ENCODE measurements at regions not wholly inside any gene's neighbourhood (a gene's known extent, or its start where the extent isn't known, plus 50 kb on each side); places are given as distances from the start of the nearest gene placed in this dataset.

DNA sequence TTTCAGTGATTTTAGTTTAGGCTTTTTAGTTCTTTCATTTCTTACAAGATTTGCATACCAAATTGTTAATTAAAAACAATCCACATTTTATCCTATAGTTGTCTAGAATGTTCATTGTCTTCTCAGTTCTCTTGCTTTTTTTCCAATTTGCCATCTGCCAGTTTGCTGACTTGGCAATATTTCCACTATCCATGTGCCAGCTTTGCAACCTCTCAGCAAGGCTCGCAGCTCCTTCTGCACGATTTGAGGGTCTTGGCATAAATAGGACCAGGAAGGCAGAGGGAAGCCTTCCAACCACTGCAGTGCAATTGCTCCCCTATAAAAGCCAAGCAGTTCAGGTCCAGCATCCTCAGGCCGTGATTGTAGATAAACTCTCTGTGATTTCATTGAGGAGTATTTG lies 306.8 kb upstream of the FMN2 start:
- no peaks in the 10 kb centered on the region for H3K27me3 Mint-ChIP-seq
- peaks cover 0 to 11% (median 3%) of the 10 kb centered on the region in 7 donors for H3K9me3 Mint-ChIP-seq
- peak overlapping the region in 1 of 8 donors; percentile 7 for H3K4me3 Mint-ChIP-seq
- H3K27ac Mint-ChIP-seq, result no peak overlapping the region
- no peaks in the 10 kb centered on the region for H3K4me1 Mint-ChIP-seq
- no peak for ATAC-seq (ENCODE audit: low read depth in 2 of 2)
- no peak for DNase-seq
- no peaks in the 10 kb centered on the region for H3K36me3 Mint-ChIP-seq

- Mint-ChIP-seq H3K4me3 (no peak overlapping the region), H3K27ac (no peak overlapping the region), H3K4me1 (no peaks in the 10 kb centered on the region), H3K9me3 (peaks cover 2 to 15% (median 5%) of the 10 kb centered on the region in 7 donors), H3K27me3 (no peaks in the 10 kb centered on the region), H3K36me3 (no peaks in the 10 kb centered on the region)
- ATAC-seq (ENCODE audit: low read depth in 2 of 2) (no peak), DNase-seq (no peak)
Observed at GRCh38 chr1:239785576-239785975, 306.1 kb upstream of the FMN2 start.

DNA sequence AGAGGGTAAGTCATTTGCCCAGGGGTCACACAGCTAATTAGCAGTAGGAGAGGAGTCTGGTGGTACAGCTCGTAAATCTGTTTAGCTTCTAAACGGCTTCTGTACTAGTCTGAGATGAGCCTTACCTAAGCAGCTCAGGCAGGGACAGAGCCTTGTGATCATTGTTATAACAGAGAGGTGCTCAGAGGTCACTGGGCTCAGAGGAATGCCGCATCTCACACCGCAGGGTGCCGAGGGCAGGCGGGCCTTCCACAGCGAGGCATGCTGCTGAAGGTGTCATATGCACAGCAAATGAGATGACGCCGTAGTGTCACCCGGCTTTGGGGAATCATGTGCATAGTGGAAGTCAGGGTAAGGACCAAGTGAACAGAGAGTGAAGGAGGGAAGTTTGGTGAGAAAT lies 305.2 kb upstream of the FMN2 start:
- H3K4me1 Mint-ChIP-seq, result no peaks in the 10 kb centered on the region
- H3K27me3 Mint-ChIP-seq, result no peaks in the 10 kb centered on the region
- peaks cover 2 to 15% (median 5%) of the 10 kb centered on the region in 7 donors for H3K9me3 Mint-ChIP-seq
- DNase-seq (no peak), ATAC-seq (ENCODE audit: low read depth in 2 of 2) (no peak)
- no peak overlapping the region for H3K27ac Mint-ChIP-seq
- H3K36me3 Mint-ChIP-seq, result no peaks in the 10 kb centered on the region
- no peak overlapping the region for H3K4me3 Mint-ChIP-seq

DNA sequence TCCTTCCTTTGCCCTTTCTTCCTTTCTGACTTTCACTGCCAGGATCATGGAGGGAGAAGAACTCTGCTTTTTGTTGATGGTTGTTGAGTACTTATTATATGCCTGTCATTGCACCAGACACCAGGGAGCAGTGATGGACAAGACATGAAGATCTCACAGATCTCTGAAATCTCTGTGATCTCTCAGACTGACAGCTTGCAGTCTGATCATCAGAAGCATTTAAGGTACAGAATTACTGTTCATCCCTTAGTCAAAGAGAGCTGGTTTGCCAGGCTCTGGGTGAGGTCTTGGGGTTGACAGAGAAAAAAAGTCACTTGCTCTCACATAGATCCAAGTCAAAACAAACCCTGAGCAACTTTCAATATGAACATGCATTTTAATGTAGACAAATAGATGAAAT lies 299.5 kb upstream of the FMN2 start:
- Mint-ChIP-seq H3K27ac (no peak overlapping the region), H3K4me3 (no peak overlapping the region), H3K9me3 (peaks cover 0 to 11% (median 5%) of the 10 kb centered on the region in 7 donors), H3K4me1 (no peaks in the 10 kb centered on the region), H3K36me3 (no peaks in the 10 kb centered on the region), H3K27me3 (no peaks in the 10 kb centered on the region)
- DNase-seq (no peak), ATAC-seq (ENCODE audit: low read depth in 2 of 2) (no peak)

DNA sequence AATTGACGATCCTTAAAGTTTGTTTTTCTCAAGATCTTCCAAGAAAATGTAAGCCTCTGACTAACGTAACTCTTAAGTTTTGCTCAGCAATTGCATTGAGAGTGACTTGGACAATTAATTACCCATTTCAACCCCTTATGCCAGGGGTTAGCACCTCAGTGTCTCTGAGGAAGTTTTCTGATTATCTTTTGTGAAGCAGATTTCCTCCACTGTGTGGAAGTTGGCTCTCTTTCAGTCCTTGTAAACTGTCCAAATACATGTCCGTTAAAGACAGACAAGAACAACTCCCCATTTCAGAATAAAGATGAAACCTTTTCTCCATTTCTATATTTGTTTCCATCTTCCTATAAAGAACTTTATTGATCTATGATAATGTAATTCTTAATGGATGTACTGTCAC lies 296.4 kb upstream of the FMN2 start:
- Mint-ChIP-seq H3K4me1 (no peaks in the 10 kb centered on the region), H3K36me3 (no peaks in the 10 kb centered on the region), H3K27me3 (no peaks in the 10 kb centered on the region), H3K4me3 (no peak overlapping the region), H3K9me3 (peaks cover 0 to 5% (median 0%) of the 10 kb centered on the region in 7 donors), H3K27ac (no peak overlapping the region)
- no peak for ATAC-seq (ENCODE audit: low read depth in 2 of 2)
- no peak for DNase-seq

DNA sequence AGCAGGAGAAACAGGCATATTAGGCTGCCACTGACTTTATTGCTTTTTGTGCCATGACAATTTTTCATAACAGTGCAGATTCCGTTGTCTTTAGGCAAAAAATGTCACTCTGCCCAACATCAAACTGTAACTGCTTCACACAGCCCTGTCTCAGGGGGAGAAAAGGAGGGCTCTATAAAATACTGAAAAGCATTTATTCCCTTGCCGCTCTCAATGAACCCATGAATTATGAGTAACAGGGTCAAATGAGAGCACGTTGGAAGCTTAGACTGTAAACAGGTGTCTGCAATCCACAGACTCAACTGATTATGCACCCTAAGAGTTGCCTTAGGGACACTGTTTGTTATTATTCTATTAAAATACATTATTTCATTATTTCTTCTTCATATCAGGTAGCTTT lies 292.1 kb upstream of the FMN2 start:
- DNase-seq (no peak), ATAC-seq (ENCODE audit: low read depth in 2 of 2) (no peak)
- H3K4me1 Mint-ChIP-seq, result no peaks in the 10 kb centered on the region
- peaks cover 0 to 2% (median 0%) of the 10 kb centered on the region in 7 donors for H3K9me3 Mint-ChIP-seq
- H3K36me3 Mint-ChIP-seq, result no peaks in the 10 kb centered on the region
- no peak overlapping the region for H3K27ac Mint-ChIP-seq
- H3K4me3 Mint-ChIP-seq, result no peak overlapping the region
- no peaks in the 10 kb centered on the region for H3K27me3 Mint-ChIP-seq

DNA sequence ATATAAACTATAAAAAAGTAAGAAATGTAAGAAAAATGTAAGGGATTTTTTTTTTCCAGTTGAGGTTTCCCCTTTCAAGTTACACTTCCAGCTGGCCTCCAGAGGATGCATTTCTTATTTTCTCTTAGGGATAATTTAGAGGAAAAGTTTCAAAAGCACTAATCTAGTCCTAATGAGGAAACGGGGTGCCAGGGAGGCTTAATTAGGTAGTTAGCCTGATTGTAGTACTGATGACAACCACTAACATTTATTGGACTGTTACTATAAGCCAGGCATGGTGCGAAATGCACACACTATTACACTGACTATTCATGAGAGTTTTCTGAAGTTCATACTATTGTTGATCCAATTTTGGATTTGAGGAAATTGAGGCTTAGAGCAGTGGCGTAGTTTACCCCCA lies 290.8 kb upstream of the FMN2 start:
- ATAC-seq (ENCODE audit: low read depth in 2 of 2), result no peak
- Mint-ChIP-seq H3K4me1 (no peaks in the 10 kb centered on the region), H3K9me3 (peaks cover 0 to 3% (median 0%) of the 10 kb centered on the region in 7 donors), H3K36me3 (no peaks in the 10 kb centered on the region), H3K27ac (no peak overlapping the region), H3K27me3 (no peaks in the 10 kb centered on the region), H3K4me3 (no peak overlapping the region)
- DNase-seq, result no peak

DNA sequence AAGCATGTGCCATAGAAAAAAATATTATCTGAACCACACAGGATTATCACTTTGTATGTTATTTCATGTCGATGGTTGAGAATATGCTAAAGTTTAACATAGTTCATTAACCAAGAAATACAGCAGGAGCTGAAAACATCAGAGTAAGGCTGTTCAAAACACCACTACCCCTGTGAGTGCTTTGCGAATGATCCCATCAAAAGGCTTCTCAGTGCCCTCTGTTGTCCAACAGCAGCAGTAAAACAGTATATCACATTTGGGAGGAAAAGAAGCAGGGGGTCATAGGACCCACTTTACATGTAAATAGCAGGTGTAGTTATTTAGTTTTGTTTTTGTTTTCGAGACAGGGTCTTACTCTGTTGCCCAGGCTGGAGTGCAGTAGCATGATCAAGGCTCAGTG lies 289.4 kb upstream of the FMN2 start:
- Mint-ChIP-seq H3K27ac (no peak overlapping the region), H3K9me3 (peaks cover 0 to 3% (median 0%) of the 10 kb centered on the region in 7 donors), H3K4me1 (no peaks in the 10 kb centered on the region), H3K27me3 (no peaks in the 10 kb centered on the region), H3K4me3 (no peak overlapping the region), H3K36me3 (no peaks in the 10 kb centered on the region)
- no peak for ATAC-seq (ENCODE audit: low read depth in 2 of 2)
- DNase-seq, result no peak

DNA sequence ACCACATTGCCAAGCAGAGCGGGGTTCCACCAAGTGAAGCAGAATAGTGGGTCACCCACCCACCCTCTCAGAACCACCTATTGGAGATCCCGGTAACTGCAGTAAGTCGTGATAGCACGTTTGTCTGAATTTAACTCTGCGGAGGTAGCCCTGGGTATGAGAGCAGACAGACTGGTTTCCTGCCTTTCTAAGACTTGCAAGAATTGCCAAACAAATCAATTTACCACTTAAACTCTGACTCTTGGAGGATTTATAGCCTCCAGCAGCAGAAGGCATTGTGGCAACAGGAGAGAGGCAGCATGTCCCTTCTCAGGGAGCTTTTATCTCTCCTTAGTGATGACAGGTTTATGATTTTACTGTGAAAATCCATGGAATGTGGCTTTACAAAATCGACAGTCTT lies 287.9 kb upstream of the FMN2 start:
- DNase-seq, result no peak
- no peak for ATAC-seq (ENCODE audit: low read depth in 2 of 2)
- H3K27ac Mint-ChIP-seq, result no peak overlapping the region
- H3K4me3 Mint-ChIP-seq, result no peak overlapping the region
- H3K9me3 Mint-ChIP-seq, result peaks cover 0 to 3% (median 0%) of the 10 kb centered on the region in 7 donors
- no peaks in the 10 kb centered on the region for H3K4me1 Mint-ChIP-seq
- no peaks in the 10 kb centered on the region for H3K27me3 Mint-ChIP-seq
- no peaks in the 10 kb centered on the region for H3K36me3 Mint-ChIP-seq

GRCh38 chr1:239804266-239804665 lies 287.4 kb upstream of the FMN2 start:
- H3K4me3 Mint-ChIP-seq, result no peak overlapping the region
- H3K4me1 Mint-ChIP-seq, result no peaks in the 10 kb centered on the region
- H3K36me3 Mint-ChIP-seq, result no peaks in the 10 kb centered on the region
- no peak for DNase-seq
- peaks cover 0 to 3% (median 0%) of the 10 kb centered on the region in 7 donors for H3K9me3 Mint-ChIP-seq
- no peak overlapping the region for H3K27ac Mint-ChIP-seq
- ATAC-seq (ENCODE audit: low read depth in 2 of 2), result no peak
- H3K27me3 Mint-ChIP-seq, result no peaks in the 10 kb centered on the region

- H3K27me3 Mint-ChIP-seq, result no peaks in the 10 kb centered on the region
- H3K4me1 Mint-ChIP-seq, result no peaks in the 10 kb centered on the region
- DNase-seq, result no peak
- no peaks in the 10 kb centered on the region for H3K36me3 Mint-ChIP-seq
- no peak overlapping the region for H3K4me3 Mint-ChIP-seq
- peaks cover 0 to 3% (median 0%) of the 10 kb centered on the region in 7 donors for H3K9me3 Mint-ChIP-seq
- peak overlapping the region in 1 of 6 donors; percentile 9 for H3K27ac Mint-ChIP-seq
- ATAC-seq (ENCODE audit: low read depth in 2 of 2), result no peak
Observed at GRCh38 chr1:239805042-239805441, 286.6 kb upstream of the FMN2 start.

GRCh38 chr1:239805851-239806772 lies 285.6 kb upstream of the FMN2 start:
- H3K27ac Mint-ChIP-seq, result peak overlapping the region in 1 of 6 donors; percentile 39
- no peak for ATAC-seq (ENCODE audit: low read depth in 2 of 2)
- no peaks in the 10 kb centered on the region for H3K4me1 Mint-ChIP-seq
- H3K4me3 Mint-ChIP-seq, result peak overlapping the region in 1 of 8 donors; percentile 1
- no peaks in the 10 kb centered on the region for H3K27me3 Mint-ChIP-seq
- no peaks in the 10 kb centered on the region for H3K36me3 Mint-ChIP-seq
- H3K9me3 Mint-ChIP-seq, result peaks cover 0 to 3% (median 0%) of the 10 kb centered on the region in 7 donors
- no peak for DNase-seq

- Mint-ChIP-seq H3K4me3 (no peak overlapping the region), H3K9me3 (peaks cover 0 to 3% (median 0%) of the 10 kb centered on the region in 7 donors), H3K4me1 (no peaks in the 10 kb centered on the region), H3K27ac (no peak overlapping the region), H3K36me3 (no peaks in the 10 kb centered on the region), H3K27me3 (no peaks in the 10 kb centered on the region)
- ATAC-seq (ENCODE audit: low read depth in 2 of 2) (no peak), DNase-seq (no peak)
Observed at GRCh38 chr1:239806897-239807296, 284.8 kb upstream of the FMN2 start.

DNA sequence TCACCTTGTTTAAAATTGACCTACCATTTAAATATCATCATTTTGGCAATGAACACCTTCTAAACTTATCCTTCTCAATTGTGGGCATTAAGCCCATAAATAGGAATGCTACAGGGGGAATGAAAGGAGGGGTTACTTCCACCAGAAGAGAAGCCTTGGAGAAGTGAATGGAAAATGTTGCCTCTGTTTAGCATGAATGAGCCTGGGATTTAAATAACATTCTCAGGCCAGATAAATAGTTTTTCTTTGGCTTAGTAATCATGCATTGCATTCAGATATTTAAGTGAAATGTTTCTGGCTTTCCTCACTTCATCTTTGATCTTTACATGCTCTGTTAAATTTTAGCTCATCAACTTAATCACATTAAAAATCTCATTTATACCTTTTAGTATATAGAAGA lies 284.3 kb upstream of the FMN2 start:
- Mint-ChIP-seq H3K4me1 (no peaks in the 10 kb centered on the region), H3K4me3 (no peak overlapping the region), H3K9me3 (peaks cover 0 to 3% (median 0%) of the 10 kb centered on the region in 7 donors), H3K27me3 (no peaks in the 10 kb centered on the region), H3K36me3 (no peaks in the 10 kb centered on the region), H3K27ac (no peak overlapping the region)
- ATAC-seq (ENCODE audit: low read depth in 2 of 2) (no peak), DNase-seq (no peak)

Measured in naive B cell (primary cell).